Gastrocnemius medialis (tissue), 4 donors: ENCODE measurements at regions not wholly inside any gene's neighbourhood (a gene's known extent, or its start where the extent isn't known, plus 50 kb on each side); places are given as distances from the start of the nearest gene placed in this dataset.

Experiments used
- POLR2A ChIP-seq, 2 donors: fragments of 450-650 bp; IDR thresholded peaks; one replicate each; pipeline ENCODE4 v1.6.1; 2017; ENCODE audit warnings: antibody characterized with exemption in 2 of 2, mild to moderate bottlenecking in 2 of 2, moderate library complexity in 2 of 2
- TF ChIP-seq, protein P1 (sequence below), 5 experiments: fragments of 450-650 bp in 3 of 5; fragments of 200-600 bp in 2 of 5; sonication (generic) in 2 of 5; IDR thresholded peaks in 4 of 5; conservative IDR thresholded peaks in 1 of 5; 1 replicate in 4 of 5; 2 replicates in 1 of 5; pipeline ENCODE4 v1.5.1; 2016 to 2019; ENCODE audit warnings: antibody characterized with exemption in 5 of 5, mild to moderate bottlenecking in 3 of 5, moderate library complexity in 3 of 5

- TF ChIP-seq, protein P1, sequence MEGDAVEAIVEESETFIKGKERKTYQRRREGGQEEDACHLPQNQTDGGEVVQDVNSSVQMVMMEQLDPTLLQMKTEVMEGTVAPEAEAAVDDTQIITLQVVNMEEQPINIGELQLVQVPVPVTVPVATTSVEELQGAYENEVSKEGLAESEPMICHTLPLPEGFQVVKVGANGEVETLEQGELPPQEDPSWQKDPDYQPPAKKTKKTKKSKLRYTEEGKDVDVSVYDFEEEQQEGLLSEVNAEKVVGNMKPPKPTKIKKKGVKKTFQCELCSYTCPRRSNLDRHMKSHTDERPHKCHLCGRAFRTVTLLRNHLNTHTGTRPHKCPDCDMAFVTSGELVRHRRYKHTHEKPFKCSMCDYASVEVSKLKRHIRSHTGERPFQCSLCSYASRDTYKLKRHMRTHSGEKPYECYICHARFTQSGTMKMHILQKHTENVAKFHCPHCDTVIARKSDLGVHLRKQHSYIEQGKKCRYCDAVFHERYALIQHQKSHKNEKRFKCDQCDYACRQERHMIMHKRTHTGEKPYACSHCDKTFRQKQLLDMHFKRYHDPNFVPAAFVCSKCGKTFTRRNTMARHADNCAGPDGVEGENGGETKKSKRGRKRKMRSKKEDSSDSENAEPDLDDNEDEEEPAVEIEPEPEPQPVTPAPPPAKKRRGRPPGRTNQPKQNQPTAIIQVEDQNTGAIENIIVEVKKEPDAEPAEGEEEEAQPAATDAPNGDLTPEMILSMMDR (IDR thresholded peaks at IDR 0.05 in 4 of 5, conservative IDR thresholded peaks at IDR 0.05 in 1 of 5), result no peak
- TF ChIP-seq POLR2A (IDR thresholded peaks at IDR 0.05), result no peak
These were observed 388.5 kb upstream of the C1orf87 start for GRCh38 chr1:60461925-60462595.
